Activated T-helper 2 cell treated with anti-CD3 and anti-CD28 coated beads, Interferon-gamma antibody, Interleukin-2, Interleukin-4, amounts not matched to agents 10 μg/mL and 5 μg/mL and 100 μg/mL, durations not matched to agents 14 hours and 24 hours and 36 hours (primary cell): ENCODE measurements at regions not wholly inside any gene's neighbourhood (a gene's known extent, or its start where the extent isn't known, plus 50 kb on each side); places are given as distances from the start of the nearest gene placed in this dataset.
"Not testable (repeated sequence)": the region's sequence is repeated elsewhere in the genome, so short reads cannot be mapped to it uniquely, and the experiment has no call there.

Experiments used
- DNase-seq: peaks from one replicate; pipeline ENCODE4 v3.0.0; 2021; ENCODE audit warnings: low spot score
- H3K27ac Mint-ChIP-seq: one replicate; pipeline ENCODE4 v1.8.0; 2021; ENCODE audit warnings: mixed read lengths
- H3K27me3 Mint-ChIP-seq: one replicate; pipeline ENCODE4 v1.8.0; 2021; ENCODE audit warnings: low read depth, mixed read lengths
- H3K36me3 Mint-ChIP-seq: one replicate; pipeline ENCODE4 v1.8.0; 2021; ENCODE audit warnings: low read depth, mixed read lengths
- H3K4me1 Mint-ChIP-seq: one replicate; pipeline ENCODE4 v1.8.0; 2021; ENCODE audit warnings: low read depth, mixed read lengths
- H3K4me3 Mint-ChIP-seq: one replicate; pipeline ENCODE4 v1.8.0; 2021; ENCODE audit warnings: low read depth, mild to moderate bottlenecking, moderate library complexity, mixed read lengths
- H3K9me3 Mint-ChIP-seq: one replicate; pipeline ENCODE4 v1.8.0; 2021; ENCODE audit warnings: mixed read lengths
- intact Hi-C: fragments of 100-400 bp; cut with micrococcal nuclease; formaldehyde crosslinking; loops from one replicate; pipeline ENCODE4 v1.15.1; 2023

DNA sequence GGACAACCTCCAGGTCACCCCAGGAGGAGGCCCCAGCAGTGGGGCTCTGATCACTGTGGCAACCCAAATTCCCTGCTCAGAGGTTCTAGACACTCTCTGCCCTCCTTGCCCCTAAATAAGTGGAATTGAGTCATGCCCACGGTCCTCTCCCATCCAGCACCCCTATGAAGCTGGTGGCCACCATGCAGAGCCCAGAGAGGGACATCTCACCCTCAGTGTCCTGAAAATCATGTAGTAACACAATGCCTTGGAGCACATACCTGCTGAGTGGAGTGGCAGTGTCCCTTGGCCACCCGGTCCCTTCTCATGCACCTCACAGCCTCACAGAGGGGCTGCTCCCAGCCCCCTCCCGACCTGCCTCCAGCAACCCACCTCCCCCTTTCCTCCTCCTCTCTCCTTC, 114.3 kb upstream of the MEF2A start:
- H3K27ac Mint-ChIP-seq: no peak overlapping the region
- H3K9me3 Mint-ChIP-seq: no peaks in the 10 kb centered on the region
- H3K27me3 Mint-ChIP-seq: no peaks in the 10 kb centered on the region
- no peaks in the 10 kb centered on the region for H3K36me3 Mint-ChIP-seq
- intact Hi-C loops: loop anchor here (2.0 kb wide), 1 partner anchor 51 kb away; no protein-coding TSS in a partner anchor
- peaks cover 42% of the 10 kb centered on the region for H3K4me1 Mint-ChIP-seq
- no peak overlapping the region for H3K4me3 Mint-ChIP-seq
- no peak for DNase-seq

DNA sequence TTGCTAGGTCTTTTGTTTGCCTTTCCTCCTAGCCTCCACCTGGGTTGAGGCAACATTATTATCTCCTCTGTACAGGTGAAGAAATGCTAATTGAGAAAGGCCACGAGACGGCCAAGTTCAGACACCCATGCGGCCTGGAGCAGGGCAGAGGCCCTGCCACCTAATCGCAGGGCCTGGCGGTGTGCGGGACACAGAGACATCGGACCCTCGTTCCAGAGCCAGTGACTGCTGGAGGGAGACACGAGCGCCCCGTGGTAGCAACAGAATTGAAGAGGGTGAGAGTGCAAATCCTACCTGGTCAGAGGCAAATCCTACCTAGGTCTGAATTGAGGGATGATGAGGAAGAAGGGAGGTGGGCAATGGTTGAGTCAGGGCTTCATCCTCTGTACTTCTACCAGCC, 113.8 kb upstream of the MEF2A start:
- Mint-ChIP-seq H3K4me3 (no peak overlapping the region), H3K27me3 (no peaks in the 10 kb centered on the region), H3K36me3 (no peaks in the 10 kb centered on the region), H3K9me3 (no peaks in the 10 kb centered on the region), H3K27ac (no peak overlapping the region), H3K4me1 (peaks cover 42% of the 10 kb centered on the region)
- intact Hi-C loops: no loop called here
- no peak for DNase-seq

DNA sequence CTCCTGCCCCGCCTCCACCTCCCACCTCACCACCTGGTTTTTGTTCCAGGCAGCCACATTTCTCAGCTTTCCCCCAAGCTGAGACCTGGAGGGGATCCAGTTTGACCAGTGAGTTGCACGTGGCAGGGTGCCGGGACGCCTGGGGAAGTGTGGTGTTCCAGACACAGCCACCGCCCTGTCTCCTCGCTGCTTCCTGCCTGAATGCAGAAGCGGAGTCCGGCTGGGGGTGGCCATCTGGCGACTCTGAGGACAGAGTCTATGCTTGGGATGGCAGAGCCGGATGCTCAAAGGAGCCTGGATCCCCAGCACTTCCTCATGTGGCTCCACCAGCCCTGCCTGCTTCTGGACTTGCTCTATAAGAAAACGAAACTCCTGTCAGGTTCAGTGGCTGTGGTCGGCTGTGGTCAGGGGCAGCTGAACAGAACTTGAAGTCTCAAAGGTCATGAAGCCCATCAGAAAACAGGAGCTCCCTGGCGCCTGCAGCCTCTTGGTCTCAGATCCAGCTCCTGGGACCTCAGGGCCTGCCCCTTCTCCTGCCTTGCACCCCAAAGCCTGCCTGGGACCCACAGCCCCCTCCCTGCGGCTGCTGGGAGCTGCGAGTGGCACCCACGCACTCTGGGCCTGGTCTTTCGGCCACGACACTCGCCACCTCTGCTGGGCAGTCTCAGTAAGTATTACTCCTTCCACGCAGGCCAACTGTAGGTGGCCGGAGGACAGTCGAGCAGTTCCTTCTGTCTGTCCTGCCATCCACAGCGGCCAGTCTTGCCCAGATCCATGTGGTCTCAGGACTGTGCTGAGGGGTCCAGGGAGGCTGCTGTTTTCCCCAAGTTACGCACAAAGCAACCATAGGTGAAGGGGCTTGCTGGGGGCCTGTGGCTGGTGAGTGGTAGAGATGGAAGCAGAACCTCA, 112.8 kb upstream of the MEF2A start:
- no peak overlapping the region for H3K4me3 Mint-ChIP-seq
- DNase-seq: no peak
- peaks cover 2% of the 10 kb centered on the region for H3K27me3 Mint-ChIP-seq
- intact Hi-C loops: no loop called here
- H3K9me3 Mint-ChIP-seq: peaks cover 6% of the 10 kb centered on the region
- H3K4me1 Mint-ChIP-seq: peaks cover 43% of the 10 kb centered on the region
- no peak overlapping the region for H3K27ac Mint-ChIP-seq
- H3K36me3 Mint-ChIP-seq: no peaks in the 10 kb centered on the region

DNA sequence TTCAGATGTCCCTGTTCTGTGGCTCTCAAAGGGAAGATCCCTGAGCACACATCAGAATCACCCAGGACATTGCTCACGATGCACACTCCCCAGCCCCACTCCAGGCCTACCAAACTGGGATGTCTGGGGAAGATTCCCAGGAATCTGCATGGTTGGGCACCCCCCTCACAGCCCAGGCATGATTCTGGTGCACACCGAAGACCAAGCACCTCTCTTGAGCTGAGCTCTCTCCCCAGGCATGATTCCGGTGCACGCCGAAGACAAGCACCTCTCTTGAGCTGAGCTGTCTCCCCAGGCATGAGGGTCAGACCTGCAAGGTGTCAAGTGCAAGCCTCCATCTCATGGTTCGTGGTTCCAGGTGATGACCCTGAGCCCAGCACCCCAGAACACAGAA, 112.2 kb upstream of the MEF2A start:
- no peak for DNase-seq
- H3K27ac Mint-ChIP-seq: no peak overlapping the region
- H3K27me3 Mint-ChIP-seq: peaks cover 2% of the 10 kb centered on the region
- peaks cover 6% of the 10 kb centered on the region for H3K9me3 Mint-ChIP-seq
- H3K36me3 Mint-ChIP-seq: no peaks in the 10 kb centered on the region
- peaks cover 40% of the 10 kb centered on the region for H3K4me1 Mint-ChIP-seq
- intact Hi-C loops: no loop called here
- no peak overlapping the region for H3K4me3 Mint-ChIP-seq

DNA sequence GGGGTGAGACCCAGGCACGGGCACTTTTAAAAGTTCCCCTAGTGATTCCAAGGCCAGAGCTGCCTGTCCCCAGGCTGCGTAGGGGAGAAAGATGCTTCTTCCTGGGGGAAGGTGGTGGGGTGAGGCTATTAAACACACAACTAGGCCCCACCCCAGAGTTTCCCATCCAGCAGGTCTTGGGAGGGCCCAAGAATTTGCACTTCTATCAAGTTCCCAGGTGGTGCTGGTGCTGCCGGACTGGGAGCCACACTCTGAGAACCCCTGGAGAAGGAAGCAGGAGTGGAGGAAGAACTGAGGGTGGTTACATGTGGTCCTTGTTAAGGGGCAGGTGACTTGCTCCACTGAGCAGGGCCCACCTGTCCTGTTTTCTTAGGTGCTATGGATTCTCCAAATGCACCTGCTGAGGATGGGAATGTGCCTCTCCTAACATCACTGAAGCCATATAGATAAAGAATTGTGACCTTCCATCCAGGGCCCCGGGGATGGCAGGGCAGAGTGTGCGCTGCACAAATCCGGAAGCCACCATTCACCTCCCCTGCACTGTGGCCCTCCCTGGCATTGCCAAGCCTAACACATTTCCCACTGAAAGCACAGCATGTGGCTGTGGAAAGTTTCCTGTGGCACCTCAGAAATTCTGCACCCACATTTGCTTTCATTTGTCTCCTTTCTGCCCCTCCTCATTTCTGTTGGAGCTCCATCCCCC, 111.5 kb upstream of the MEF2A start:
- Mint-ChIP-seq H3K4me3 (no peak overlapping the region), H3K9me3 (peaks cover 6% of the 10 kb centered on the region)

DNA sequence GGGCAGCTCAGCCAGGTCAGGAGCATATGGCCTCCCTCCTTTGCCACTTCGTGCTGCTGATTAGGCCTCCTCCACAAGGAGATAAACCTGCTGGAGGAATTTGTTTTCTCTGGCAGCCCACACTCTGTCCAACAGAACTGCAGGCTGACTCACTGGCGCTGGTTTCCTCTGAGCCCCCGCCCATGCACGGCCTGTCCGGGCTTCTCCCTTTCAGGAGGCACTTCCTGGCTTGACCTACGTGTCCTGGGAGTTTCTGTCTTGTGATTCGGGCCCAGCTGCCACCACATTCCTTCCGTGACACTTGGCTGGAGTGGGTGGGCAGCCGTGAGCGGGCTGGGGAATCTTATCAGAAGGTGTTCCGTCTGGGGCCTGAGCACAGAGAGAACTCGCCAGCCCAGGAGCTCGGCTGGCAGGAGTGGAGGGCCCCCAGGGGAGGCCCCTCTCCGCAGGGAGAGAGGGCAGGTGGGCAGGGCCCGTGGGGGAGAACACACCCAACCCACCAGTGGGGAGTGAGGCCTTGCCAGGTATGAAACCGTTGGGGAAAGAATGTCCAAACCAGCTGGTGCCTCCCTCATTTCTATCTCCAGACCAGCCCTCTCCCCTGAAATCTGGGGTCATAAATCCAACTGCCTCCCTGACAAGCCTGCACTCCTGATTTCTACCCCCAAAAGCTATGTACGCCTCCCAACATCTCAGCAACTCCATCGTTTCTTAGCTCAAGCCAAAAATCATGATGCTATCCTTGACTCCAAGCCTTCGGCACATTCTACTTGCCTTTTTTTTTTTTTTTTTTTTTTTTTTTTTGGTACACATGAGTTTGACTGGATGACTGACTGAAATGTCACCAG, 110.6 kb upstream of the MEF2A start:
- intact Hi-C loops: no loop called here
- Mint-ChIP-seq H3K4me3 (no peak overlapping the region), H3K36me3 (no peaks in the 10 kb centered on the region), H3K27me3 (peaks cover 2% of the 10 kb centered on the region), H3K27ac (no peak overlapping the region), H3K4me1 (peaks cover 36% of the 10 kb centered on the region), H3K9me3 (peaks cover 6% of the 10 kb centered on the region)
- no peak for DNase-seq

More for the DNA sequence above, 111.5 kb upstream of the MEF2A start:
- Mint-ChIP-seq H3K4me1 (peaks cover 42% of the 10 kb centered on the region), H3K36me3 (no peaks in the 10 kb centered on the region), H3K27ac (no peak overlapping the region), H3K27me3 (peaks cover 2% of the 10 kb centered on the region)
- intact Hi-C loops: no loop called here
- DNase-seq: no peak

DNA sequence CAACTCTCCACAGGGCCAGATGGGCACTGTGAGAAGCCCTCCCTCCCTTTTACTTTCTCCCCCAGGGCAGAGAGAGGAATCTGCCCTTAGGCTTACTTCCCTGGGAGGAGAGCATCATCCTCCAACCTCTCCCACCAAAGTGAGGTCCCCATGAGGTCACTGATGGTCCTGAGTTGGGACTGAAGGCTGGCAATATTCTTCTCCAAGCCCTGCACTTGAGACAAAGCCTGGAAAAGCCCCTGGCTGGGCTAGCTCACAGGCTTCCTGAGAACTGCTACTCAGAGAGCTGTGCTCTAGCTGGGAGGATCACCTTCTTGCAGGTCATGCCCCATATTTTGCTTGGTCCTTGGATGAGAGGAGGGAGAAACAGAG, 110.0 kb upstream of the MEF2A start:
- peaks cover 6% of the 10 kb centered on the region for H3K9me3 Mint-ChIP-seq
- H3K4me3 Mint-ChIP-seq: no peak overlapping the region
- no peak overlapping the region for H3K27ac Mint-ChIP-seq
- no peak for DNase-seq
- intact Hi-C loops: no loop called here
- H3K36me3 Mint-ChIP-seq: no peaks in the 10 kb centered on the region
- H3K4me1 Mint-ChIP-seq: peaks cover 30% of the 10 kb centered on the region
- H3K27me3 Mint-ChIP-seq: peaks cover 2% of the 10 kb centered on the region

DNA sequence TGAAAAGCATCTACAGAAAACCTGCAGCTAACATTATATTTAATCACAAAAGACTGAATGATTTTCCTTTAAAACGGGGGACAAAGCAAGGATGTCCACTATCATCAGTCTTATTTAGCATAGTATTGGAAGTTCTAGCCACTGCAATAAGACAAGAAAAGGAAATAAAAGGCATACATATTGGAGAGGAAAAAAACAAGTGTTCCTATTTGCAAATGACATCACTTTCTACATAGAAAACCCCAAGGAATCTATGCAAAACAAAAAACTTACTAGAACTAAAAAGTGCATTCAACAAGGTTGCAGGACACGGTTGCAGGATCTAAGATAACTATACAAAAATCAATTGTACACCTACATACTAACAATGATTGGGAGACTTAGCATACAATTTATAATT, 101.6 kb upstream of the MEF2A start:
- Mint-ChIP-seq H3K9me3 (peaks cover 26% of the 10 kb centered on the region), H3K4me3 (no peak overlapping the region), H3K27me3 (peaks cover 13% of the 10 kb centered on the region), H3K27ac (no peak overlapping the region), H3K4me1 (no peaks in the 10 kb centered on the region), H3K36me3 (peaks cover 3% of the 10 kb centered on the region)
- no peak for DNase-seq
- intact Hi-C loops: no loop called here

DNA sequence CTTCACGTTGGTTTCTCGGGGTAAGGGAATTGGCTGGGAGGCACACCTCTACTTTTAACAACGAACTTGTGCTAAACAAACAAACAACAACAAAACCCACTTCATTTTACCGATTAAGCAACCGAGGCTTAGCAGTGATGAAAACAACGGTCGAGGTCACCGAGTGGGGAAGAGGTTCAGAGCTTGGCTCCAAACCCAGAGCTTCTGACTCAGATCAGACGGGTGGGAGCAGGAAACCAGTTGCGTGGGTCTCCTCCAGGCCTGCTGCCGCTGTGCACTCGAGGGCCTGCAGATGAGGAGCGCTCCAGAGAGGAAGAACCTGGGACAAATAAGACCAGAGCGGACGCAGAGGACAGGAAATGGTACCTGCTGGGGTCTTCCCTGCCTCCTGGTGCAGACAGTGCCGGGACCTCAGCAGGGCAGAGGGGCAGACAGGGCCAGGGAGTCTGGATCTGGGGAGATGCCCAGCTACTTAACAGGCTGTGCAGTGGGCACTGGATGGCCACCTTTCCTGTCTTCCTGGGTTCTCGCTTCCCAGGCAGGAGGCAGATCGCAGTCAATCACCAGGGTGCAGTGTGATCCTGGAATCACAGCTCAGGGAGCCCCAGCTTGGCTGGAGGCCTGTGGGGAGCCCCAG, 99.0 kb upstream of the MEF2A start:
- intact Hi-C loops: no loop called here
- H3K4me3 Mint-ChIP-seq: no peak overlapping the region
- no peaks in the 10 kb centered on the region for H3K4me1 Mint-ChIP-seq
- H3K36me3 Mint-ChIP-seq: peaks cover 3% of the 10 kb centered on the region
- peaks cover 26% of the 10 kb centered on the region for H3K9me3 Mint-ChIP-seq
- peaks cover 9% of the 10 kb centered on the region for H3K27me3 Mint-ChIP-seq
- no peak overlapping the region for H3K27ac Mint-ChIP-seq
- DNase-seq: no peak

DNA sequence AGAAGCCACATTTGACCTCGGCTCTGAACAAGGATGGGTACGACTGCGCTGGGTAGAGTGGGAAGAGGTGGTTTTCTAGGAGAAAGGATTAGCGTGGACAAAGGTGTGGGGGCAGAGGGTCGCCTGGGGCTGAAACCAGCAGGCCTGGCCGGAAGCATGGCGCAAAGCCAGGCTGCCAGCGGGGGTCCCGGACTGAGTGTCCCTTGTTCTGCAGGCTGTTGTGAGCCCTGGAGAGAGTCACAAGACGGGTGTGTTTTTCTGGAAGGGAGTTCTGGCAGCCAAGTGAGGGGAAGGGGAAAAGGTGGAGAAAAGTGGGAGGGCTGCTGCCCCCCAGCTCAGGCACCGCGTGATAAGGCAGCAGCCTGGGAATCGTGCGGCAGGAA, 98.5 kb upstream of the MEF2A start:
- Mint-ChIP-seq H3K27me3 (peaks cover 6% of the 10 kb centered on the region), H3K4me1 (no peaks in the 10 kb centered on the region), H3K9me3 (peaks cover 25% of the 10 kb centered on the region), H3K4me3 (no peak overlapping the region), H3K27ac (no peak overlapping the region), H3K36me3 (peaks cover 3% of the 10 kb centered on the region)
- intact Hi-C loops: no loop called here
- no peak for DNase-seq

DNA sequence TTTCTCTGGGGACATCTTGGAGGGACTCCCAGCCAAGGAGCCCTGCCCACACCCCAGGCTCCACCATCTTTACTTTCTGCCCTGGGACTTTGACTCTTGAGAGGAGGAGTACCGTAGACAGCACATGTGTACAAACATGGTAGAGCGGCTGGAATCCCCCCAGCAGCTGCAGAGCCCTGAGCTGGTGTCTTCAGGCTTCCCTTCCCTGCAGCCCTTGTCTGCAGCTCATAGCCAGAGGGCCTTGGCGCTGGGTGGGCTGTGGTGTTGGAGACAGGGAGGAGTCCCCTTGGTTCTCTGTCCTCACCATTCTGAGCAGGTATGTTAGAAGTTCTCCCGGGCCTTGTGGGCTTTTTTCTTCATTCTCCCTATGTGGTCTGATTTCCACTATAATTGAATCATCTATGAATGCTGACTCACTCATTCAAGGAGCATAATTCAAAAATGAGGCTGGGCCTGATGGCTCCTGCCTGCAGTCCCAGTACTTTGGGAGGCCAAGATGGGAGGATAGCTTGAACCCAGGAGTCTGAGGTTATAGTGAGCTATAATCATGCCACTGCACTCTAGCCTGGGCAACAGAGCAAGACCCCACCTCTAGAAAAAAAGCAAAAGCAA, 97.8 kb upstream of the MEF2A start:
- no peak for DNase-seq
- Mint-ChIP-seq H3K9me3 (peaks cover 19% of the 10 kb centered on the region), H3K27ac (no peak overlapping the region), H3K36me3 (peaks cover 3% of the 10 kb centered on the region), H3K4me3 (no peak overlapping the region), H3K4me1 (no peaks in the 10 kb centered on the region), H3K27me3 (peaks cover 3% of the 10 kb centered on the region)
- intact Hi-C loops: no loop called here

DNA sequence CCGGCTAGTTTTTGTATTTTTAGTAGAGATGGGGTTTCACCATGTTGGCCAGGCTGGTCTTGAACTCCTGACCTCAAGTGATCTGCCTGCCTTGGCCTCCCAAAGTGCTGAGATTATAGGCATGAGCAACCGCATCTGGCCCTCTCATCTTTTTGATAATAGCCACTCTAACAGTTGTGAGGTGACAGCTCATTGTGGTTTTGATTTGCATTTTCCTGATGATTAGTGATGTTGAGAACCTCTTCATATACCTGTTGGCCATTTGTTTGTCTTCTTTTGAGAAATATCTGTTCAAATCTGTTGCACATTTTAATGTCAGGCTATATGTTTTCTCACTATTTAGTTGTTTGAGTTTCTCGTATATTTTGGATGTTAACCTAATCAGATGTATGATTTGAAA, 95.6 kb upstream of the MEF2A start:
- H3K27ac Mint-ChIP-seq, H3K9me3 Mint-ChIP-seq, H3K4me1 Mint-ChIP-seq, DNase-seq, H3K36me3 Mint-ChIP-seq, H3K4me3 Mint-ChIP-seq, H3K27me3 Mint-ChIP-seq, intact Hi-C loops: not testable (repeated sequence)
